Nucleus accumbens (tissue), 56 donors: ENCODE measurements at regions not wholly inside any gene's neighbourhood (a gene's known extent, or its start where the extent isn't known, plus 50 kb on each side); places are given as distances from the start of the nearest gene placed in this dataset.
"Not testable (repeated sequence)": the region's sequence is repeated elsewhere in the genome, so short reads cannot be mapped to it uniquely, and the experiment has no call there.

ENCODE experiments used
- DNase-seq, 56 donors: peaks; one replicate each; lab custom pipeline; 2025; lab: John Stamatoyannopoulos, UW

DNA sequence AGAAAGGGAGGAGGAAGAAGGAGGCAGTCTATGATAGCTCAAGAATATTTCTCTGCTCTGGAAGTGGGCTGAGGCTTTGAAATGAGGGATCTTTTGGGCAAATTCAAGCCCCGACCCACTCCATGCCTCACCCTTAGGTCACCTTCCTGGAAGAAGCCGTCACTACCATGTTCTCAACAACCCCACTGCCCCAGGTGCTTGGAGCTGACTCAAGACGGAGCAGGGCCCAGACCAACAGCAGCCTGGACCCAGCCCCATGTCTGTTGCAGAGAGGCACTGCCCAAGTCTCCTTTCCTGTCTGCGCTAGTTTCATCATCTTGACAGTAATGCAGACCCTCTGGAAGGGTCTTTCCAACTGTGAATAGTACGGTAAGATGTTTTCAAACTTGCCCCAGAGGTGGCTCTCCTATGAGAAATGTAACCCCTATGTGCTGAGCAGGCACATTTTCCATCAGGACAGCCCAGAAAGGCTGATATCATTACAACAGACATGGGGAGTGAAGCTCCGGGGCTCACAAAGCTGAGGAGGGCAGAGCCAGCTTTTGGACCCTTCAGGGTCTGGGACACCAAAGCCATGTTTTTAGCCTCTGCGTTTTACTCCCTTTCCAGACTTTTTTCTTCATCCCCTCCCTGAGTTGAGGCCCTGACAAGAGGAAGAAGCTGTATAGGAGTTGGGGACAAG lies 128.2 kb upstream of the LARP1 start:
- no peak for DNase-seq

DNA sequence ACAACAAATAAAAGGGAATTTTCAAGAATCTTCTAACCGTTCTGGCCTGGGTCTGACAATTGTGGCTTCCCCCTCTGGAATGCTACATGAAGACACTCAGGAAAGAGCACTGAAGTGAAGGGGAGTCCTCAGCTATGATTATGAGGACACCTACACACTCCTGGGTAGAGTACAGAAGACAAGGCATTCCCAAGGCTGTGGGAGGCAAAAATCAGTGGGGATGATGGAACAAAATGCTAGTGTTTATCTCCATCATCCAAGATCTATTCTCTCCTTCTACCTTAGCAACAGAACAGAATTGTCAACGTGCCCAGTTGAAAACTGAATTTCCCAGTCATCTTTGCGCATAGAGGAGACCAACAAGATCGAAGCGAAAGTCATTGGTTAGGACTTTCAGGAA lies 130.1 kb upstream of the LARP1 start:
- DNase-seq: peak in 16 of 56 donors; percentile 5 to 60 (median 24)

DNA sequence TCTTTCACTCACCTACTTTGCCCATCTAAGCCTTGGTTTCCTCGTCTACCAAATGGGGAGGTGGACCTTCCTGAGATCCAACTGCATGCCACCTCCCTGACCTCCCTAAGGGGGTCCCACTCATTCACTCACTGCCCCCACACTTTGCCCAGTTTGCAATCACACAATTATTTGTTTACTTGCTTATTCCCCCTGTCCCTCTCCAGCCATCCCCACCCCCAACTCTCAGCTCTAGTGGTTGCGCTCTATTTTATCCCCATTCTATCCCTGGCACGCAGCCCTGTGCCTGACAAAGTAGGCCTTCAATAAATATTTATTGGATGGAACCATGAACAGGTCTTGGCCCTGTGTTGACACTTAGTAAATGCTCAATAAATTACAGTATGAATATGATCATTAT lies 130.8 kb upstream of the LARP1 start:
- DNase-seq: no peak

DNA sequence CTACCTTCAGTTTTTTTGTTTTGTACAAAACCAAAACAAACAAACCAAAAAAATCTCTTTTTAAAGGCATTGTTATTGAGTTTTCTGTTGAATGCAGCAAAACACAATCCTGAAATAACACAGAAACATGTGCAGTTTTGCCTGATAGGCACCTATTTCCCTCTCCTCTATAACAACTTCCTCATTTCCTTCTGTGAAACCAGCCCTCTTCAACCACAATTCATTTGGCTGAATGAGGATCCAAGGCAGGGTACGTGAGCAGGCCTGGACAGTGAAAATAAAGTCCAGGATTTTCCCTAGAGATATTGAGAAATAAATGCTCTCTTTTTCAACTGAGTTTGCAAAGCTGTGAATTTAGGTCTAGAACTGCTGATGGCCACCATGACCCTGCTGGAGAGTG lies 134.8 kb upstream of the LARP1 start:
- DNase-seq: no peak

DNA sequence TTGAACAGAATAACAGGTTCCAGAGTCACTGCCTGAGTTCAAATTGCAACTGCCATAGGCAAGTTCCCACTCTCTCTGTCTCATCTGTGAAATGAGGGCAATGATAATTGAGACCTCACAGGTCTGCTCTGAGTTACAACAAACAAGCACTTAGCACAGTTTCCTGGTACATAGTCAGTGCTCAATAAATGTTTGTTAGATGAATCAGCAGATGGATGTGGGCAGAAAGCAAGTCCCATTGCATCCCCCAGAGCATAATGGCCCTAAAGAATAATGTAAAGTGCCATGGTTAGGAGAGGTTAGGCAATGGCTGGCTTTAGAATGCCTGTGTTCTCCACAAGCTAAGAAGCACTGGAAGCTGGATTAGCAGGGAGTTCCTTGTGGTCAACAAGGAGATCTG lies 136.5 kb upstream of the LARP1 start:
- no peak for DNase-seq

DNA sequence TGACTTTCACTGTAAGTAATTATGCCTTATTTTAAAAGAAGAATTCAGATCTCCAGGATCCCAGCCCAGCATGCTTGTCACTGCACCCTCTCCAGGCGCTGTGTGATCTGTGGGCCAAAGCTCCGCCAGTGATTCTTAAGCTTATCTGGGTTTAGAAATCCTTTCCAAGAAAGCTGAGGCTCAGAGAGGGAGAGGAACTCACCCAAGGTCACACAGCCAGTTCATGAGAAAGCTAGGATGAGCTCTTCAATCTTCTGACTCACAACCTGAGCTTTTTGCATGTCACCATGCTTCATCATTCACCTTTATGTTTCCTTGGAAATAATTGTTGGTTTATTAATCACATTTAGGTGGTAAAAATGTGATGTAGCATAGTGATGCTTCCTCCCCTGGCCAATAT lies 136.6 kb upstream of the HAND1 start:
- no peak for DNase-seq

DNA sequence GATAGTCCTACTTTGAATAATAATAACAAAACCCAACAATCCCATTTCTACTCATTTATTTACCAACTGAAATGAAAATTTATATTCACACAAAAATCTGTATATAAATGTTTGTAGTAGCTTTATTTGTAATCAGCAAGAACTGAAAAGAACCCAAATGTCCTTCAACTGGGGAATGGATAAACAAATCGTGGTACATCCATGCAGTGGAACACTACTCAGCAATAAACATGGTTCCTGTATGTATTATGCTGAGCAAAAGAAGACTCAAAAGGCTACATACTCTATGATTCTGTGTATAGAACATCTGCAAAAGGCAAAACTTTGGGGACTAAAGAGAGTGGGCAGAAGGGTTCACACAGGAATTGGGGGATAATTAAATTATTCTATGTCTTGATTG lies 136.1 kb upstream of the HAND1 start:
- no peak for DNase-seq

DNA sequence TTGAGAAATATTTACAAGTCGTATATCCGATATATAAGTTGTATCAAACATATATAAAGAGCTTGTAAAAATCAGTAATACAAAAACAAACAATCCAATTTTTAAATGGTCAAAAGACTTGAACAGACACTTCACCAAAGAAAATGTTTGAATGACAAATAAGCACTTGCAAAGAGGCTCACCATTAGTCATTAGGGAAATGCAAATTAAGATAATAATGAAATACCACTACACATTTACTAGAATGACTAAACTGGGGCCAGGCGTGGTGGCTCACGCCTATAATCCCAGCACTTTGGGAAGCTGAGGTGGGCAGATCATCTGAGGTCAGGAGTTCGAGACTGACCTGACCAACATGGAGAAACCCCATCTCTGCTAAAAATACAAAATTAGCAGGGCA lies 134.6 kb upstream of the HAND1 start:
- DNase-seq: no peak

DNA sequence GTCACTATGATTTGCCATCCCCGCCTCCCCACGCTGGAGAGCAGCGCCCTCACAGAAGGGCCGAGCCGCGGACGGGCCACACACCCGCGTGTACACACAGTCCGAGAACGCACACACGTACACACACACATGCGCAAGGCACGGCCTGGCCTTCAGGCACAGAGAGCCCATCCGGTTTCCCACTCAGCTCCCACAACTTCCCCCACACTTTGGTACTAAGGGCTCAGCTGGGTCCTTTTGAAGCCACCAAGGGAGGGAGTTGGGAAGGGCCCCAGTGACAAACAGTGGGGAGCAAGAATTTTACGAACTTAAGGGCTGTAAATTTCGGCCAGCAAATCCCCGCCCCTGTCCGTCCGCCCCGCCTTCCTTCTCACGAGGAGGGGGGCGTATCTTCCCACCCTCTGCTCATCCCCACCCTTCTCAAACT lies 133.3 kb upstream of the HAND1 start:
- no peak for DNase-seq

DNA sequence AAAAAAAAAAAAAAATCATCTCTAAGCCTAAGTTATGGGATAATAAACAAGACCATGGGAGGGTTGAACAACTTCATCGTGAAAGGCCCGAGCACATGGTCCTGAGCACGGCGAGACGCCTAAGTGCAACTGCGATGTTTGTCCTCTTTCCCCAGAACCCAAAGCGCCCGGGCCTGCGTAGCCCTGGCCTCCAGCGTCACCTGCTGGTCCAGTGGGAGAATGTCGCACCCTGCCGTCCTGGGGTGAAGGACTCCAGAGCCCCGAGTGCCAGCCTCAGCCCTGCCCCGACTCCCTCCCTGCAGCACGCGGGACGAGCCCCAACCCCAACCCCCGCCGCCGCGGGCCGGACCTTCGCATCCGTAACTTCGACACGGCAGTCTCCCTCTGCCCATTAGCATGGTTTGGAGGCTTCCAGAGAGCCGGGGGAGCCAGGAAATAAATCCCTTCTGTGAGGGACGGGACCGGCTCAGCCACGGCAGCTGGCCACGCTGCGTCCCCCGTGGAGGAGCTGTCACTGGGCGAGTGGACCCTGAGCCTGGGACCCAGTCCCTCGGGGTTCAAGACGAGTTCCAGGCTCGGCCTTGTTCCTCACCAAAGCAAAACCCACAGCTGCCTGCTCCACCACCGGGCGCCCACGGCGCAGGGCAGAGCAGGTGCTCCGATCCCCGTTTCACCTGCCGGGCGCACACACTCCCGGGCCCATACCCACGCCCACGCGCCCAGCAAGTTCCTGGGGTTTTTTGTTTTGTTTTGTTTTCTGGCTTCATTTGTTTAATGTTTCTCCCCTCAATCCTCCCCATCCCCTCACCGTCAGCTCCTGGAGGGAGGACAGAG lies 132.5 kb upstream of the HAND1 start:
- DNase-seq: peak in 41 of 56 donors; percentile 1 to 73 (median 26)

DNA sequence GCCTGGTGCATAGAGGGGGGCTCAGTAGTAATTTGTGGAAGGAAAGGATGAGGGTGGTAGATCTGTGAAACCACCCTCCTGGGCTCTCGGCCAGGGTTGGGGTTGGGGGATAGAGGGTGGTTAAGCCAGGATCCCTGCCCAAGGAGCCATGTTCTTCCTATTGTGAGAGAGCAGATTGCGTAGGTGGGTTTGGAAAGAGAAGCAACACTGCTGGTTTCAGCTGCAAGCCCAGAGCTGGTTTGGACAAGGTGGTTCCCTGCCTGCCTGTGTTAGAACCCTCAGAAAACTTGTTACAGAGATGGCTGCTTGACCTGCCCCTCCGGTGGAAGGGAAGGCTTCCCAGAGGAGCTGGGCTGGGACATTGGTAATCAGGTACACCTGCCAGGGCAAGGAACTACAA lies 131.2 kb upstream of the HAND1 start:
- DNase-seq: no peak

DNA sequence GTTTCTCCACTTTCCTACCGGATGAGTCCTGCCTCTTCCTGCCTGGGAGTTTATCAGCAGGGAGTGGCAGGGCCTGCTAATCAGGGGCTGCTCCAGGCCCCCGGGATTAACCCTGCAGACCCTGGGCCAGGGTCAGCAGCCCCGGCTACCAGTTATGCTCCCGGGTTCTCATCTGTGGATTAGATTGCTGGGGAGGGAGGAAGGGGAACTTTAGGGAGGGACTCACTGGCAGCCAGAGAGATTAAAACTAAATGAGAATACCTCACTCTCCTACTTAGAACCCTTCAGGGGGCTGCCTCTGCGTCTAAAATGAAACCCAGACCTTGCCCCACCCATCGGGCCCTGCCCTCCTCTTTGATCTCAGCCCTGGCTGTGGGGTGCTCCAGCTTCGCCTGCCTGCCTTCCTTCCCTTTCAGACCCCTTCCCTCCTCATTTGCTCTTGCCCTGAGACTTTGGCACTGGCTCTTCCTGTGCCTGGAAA lies 130.5 kb upstream of the HAND1 start:
- DNase-seq: no peak

DNA sequence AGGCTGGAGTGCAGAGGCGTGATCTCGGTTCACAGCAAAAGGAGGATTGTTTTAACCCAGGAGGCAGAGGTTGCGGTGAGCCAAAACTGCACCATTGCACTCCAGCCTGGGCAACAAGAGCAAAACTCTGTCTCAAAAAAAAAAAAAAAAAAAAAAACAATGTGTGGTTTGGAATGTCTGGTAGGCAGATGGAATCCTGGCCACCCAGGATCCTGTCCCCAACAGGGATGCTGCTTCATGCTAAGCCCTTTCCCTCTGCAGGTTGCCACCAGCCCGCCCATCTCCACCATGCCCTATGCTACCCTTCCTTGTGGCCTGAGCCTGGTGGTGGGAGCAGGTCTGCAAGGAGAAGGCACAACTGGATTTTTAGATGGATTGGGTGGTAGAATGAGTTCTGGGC lies 129.7 kb upstream of the HAND1 start:
- no peak for DNase-seq

DNA sequence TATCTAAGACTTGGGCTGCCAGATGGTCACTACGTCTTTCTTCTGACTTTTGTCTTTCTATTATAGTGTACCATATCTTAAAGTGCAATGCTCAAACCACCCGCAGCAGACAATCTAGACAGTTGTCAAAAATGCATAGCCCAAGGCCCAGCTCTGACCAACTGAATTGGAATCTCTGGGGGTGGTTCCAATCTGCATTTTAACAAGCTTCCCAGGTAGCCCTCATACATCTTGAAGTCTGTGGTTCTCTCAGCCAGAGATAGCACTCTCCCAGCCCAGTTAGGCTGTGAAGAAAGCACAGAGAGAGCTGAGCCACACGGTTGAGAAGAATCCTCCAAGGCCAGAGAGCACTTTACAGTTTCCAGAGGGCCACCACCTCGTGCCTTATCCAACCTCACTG lies 128.2 kb upstream of the HAND1 start:
- no peak for DNase-seq

DNA sequence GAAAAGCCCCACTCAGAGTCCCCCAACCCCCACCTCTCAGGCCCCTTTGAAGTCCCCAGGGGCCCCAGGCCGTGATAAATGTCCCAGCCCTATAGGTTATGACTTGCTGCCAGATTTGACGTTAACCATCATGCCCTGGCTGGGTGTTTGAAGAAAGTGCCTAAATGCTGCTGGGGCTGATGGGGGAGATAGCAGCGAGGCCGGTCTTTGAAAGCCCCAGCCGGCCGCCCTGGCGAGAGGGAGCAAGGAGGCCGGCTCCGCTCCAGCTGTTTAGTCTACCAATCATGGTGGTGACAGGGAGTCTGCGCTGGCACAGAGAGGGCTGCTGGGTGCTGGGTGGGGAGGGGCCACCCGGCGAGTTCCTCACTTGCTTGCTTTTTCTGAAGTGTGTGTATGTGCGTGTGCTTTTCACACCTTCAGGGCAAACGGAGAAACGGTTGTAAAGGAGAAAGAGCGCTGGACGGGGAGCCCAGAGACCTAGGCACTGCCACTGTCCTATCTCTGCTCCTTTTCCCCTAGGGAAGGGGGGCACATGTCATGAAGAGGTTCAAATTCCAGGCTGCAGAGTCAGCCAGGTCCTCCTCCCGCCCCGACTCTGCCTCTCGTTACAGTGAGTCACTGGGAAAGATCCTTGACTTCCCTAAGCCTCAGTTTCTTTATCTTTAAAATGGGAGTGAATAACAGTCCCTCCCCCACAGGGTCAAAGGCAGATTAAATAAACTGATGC lies 126.1 kb upstream of the HAND1 start:
- DNase-seq: peak in 1 of 56 donors; percentile 6

DNA sequence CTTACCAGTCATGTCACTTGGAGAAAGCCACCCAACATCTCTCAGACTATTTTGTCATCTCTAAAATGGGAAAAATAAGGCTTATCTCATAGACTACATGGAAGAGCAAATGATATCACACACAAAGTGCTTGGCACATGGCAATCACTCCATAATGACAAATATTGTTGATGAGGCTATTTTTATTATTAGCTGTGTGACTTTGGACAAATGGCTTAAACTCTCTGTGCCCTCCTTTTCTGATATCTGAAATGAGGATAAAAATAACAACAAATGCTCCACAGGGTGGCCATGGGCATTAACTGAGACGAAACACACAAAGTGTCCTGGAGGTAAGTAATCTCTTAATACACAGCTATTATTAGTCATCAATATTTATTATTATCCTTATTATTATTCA lies 125.5 kb upstream of the HAND1 start:
- no peak for DNase-seq

DNA sequence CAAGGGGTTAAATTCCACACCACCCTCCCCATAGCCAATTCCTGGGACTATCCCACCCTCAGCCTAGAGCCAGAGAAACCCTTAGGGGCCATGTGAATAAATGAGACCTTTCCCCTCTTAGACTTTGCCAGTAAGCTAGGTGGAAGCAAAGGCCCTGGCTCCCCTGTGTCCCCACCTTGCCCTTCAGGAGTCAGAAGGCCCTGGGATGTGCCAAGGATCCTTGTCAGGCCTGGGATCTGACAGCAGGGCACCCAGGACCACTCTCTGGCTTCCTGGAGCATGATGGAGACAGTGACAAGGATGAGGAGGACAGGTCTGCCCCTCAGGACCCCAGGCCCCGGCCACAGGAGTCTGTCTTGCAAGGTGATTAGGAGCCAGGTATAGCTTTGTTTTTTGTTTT lies 125.0 kb upstream of the HAND1 start:
- DNase-seq: no peak

DNA sequence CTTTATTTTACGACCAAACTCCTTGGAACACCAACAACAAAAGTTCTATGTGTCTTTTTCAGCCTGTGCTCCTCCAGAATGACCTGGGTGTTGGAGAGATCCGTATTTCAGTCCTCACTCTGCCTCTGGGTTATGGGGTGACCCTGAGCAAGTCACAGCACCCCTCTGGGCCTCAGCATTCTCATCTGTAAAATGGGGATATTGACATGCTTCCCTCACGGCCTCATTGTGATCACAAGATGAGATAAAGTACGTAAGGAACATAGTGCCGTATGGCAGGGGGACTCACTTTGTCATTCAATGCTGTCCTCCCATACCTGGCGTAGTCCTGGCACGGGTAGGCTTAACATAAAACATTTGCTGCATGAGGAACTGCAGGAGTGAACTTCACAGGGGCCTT lies 123.0 kb upstream of the HAND1 start:
- DNase-seq: no peak

DNA sequence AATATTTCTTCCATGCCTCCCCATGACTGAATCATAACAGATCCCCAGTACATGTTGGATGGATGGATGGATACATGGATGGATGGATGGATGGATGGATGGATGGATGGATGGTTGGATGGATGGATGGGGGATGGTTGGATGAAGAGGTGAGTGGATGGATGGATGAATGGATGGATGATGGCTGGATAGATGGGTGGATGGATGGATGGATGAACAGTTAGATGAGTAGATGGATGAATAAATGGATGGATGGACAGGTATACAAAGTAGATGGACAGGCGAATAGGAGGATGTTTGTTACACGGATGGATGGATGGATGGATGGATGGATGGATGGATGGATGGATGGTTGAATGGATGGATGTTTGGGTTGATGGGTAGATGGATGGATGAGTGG lies 120.0 kb upstream of the HAND1 start:
- DNase-seq: no peak

DNA sequence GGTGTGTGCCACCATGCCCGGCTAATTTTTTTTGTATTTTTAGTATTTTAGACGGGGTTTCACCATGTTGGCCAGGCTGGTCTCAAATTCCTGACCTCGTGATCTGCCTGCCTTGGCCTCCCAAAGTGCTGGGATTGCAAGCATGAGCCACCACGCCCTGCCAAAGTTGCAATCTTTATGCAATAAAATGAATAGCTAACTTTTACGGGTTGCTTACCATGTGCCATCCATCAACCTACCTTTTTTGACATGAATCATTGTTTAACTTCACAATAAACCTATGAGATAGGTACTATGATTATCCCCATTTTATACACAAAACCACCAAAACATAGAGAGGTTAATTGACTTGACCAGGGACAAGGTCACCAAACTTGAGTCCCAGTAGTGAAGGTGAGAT lies 118.8 kb upstream of the HAND1 start:
- not testable (repeated sequence) for DNase-seq

DNA sequence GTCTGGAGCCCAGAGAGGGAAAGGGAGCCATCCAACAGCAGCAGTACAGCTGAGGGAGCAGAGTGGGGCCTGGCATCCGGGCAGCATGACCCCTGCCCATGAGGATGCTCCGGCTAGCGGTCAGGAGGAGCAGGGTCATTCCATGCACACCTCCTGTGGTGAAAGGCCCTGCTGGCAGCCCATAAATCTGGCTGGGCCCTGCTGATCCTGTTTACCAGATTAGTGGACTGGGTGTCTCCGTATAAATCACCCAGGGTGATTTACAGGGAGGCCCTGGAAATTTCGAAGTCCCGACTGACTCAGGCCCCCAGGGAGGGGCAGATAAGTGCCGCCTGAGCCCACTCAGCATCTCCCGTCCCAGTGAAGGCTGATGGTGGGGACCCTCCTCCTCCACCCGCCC lies 117.6 kb upstream of the HAND1 start:
- no peak for DNase-seq
